Adipocyte (in vitro differentiated cells): ENCODE measurements at regions not wholly inside any gene's neighbourhood (a gene's known extent, or its start where the extent isn't known, plus 50 kb on each side); places are given as distances from the start of the nearest gene placed in this dataset.
"Not testable (repeated sequence)": the region's sequence is repeated elsewhere in the genome, so short reads cannot be mapped to it uniquely, and the experiment has no call there.

Experiments
- DNase-seq: peaks from one replicate; pipeline ENCODE4 v3.0.0-alpha.2; 2015; ENCODE audit warnings: low read depth
- H3K27me3 ChIP-seq: replicated peaks from 2 replicates; pipeline ENCODE4 v1.7.0; 2013; ENCODE audit warnings: mild to moderate bottlenecking, low read length, moderate library complexity; ENCODE audit not compliant: control insufficient read depth, insufficient read depth
- H3K36me3 ChIP-seq: 2 replicates; pipeline ENCODE4 v1.7.0; 2013; ENCODE audit warnings: low read length, mild to moderate bottlenecking, moderate library complexity; ENCODE audit not compliant: control insufficient read depth, insufficient read depth, severe bottlenecking
- H3K4me1 ChIP-seq: 2 replicates; pipeline ENCODE4 v1.7.0; 2013; ENCODE audit warnings: mild to moderate bottlenecking, low read length, moderate library complexity; ENCODE audit not compliant: control insufficient read depth, insufficient read depth
- H3K4me3 ChIP-seq: 2 replicates; pipeline ENCODE4 v1.7.0; 2013; ENCODE audit warnings: mild to moderate bottlenecking, low read length, moderate library complexity
- H3K9ac ChIP-seq: 2 replicates; pipeline ENCODE4 v1.7.0; 2013; ENCODE audit warnings: mild to moderate bottlenecking, low read length, moderate library complexity
- H3K9me3 ChIP-seq: 2 replicates; pipeline ENCODE4 v1.7.0; 2013; ENCODE audit warnings: mild to moderate bottlenecking, low read length, moderate library complexity; ENCODE audit not compliant: control insufficient read depth

DNA sequence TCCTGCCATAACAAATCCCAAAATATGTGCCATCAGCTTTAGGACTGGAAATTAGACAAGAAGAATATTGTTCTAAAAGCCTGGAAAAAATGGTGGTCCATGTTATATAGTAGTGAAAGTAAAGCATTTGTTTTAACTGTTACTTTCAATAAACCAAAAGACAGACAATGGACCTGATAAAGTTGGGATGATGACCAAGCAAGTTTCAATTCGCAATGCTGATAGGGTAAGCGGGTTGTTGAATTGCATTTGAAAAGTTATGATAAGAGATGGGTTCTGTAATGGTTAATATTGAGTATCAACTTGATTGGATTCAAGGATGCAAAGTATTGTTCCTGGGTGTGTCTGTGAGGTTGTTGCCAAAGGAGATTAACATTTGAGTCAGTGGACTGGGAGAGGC lies 131.9 kb upstream of the ZC3H12C start:
- peaks cover 13% of the 10 kb centered on the region for H3K4me1 ChIP-seq
- no peaks in the 10 kb centered on the region for H3K27me3 ChIP-seq
- H3K9me3 ChIP-seq, result no peaks in the 10 kb centered on the region
- no peak overlapping the region for H3K4me3 ChIP-seq
- no peak overlapping the region for H3K9ac ChIP-seq
- no peaks in the 10 kb centered on the region for H3K36me3 ChIP-seq
- no peak for DNase-seq

DNA sequence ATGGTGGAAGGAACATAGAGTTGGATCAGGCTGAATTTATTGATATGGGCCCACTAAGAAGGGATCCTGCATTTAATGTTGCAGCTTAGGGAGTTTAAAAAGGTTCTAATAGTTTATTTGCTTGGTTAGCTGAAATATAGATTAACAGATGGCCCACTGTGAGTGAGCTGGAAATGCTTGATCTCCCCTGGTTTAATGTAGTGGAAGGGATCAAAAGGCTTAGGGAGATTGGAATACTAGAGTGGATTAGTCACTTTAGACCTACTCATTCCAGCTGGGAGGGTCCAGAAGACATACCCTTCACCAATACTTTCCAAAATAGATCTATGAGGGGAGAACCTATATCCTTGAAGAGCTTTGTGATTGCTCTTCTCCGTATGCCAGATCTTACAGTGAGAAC lies 130.1 kb upstream of the ZC3H12C start:
- Histone ChIP-seq H3K9ac (no peak overlapping the region), H3K4me3 (no peak overlapping the region), H3K27me3 (no peaks in the 10 kb centered on the region), H3K9me3 (no peaks in the 10 kb centered on the region), H3K36me3 (no peaks in the 10 kb centered on the region), H3K4me1 (peaks cover 13% of the 10 kb centered on the region)
- no peak for DNase-seq

DNA sequence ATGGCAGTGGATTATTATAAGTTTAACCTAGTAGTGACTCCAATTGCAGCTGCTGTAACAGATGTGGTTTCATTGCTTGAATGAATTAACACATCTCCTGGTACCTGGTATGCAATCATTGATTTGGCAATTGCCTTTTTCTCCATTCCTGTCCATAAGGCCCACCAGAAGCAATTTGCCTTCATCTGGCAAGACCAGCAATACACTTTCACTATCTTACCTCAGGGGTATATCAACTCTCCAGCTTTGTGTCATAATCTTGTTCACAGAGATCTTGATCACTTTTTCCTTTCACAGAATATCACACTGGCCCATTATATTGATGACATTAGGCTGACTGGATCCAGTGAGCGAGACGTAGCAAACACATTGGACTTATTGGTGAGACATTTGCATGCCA lies 128.7 kb upstream of the ZC3H12C start:
- no peak for DNase-seq
- Histone ChIP-seq H3K9ac (no peak overlapping the region), H3K4me3 (no peak overlapping the region), H3K9me3 (no peaks in the 10 kb centered on the region), H3K4me1 (peaks cover 13% of the 10 kb centered on the region), H3K27me3 (no peaks in the 10 kb centered on the region), H3K36me3 (no peaks in the 10 kb centered on the region)

DNA sequence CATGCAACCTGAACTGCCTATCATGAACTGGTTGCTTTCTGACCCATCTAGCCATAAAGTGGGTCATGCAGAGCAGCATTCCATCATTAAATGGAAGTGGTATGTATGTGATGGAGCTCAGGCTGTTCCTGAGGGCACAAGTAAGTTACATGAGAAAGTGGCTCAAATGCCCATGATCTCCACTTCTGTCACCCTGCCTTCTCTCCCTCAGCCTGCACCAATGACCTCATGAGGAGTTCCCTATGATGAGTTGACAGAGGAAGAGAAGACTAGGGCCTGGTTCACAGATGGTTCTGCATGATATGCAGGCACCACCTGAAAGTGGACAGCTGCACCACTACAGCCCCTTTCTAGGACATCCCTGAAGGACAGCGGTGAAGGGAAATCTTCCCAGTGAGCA lies 127.7 kb upstream of the ZC3H12C start:
- H3K4me3 ChIP-seq, DNase-seq, H3K27me3 ChIP-seq, H3K9ac ChIP-seq, H3K4me1 ChIP-seq, H3K9me3 ChIP-seq, H3K36me3 ChIP-seq: not testable (repeated sequence)

DNA sequence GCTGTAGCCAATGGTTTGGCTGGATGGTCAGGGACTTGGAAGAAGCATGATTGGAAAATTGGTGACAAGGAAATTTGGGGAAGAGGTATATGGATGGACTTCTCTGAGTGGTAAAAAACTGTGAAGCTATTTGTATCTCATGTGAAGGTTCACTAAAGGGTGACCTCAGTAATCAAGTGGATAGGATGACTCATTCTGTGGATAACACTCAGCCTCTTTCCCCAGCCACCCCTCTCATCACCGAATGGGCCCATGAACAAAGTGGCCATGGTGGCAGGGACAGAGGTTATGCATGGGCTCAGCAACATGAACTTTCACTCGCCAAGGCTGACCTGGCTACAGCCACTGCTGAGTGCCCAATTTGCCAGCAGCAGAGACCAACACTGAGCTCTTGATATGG lies 127.3 kb upstream of the ZC3H12C start:
- H3K36me3 ChIP-seq, H3K4me1 ChIP-seq, H3K4me3 ChIP-seq, H3K9ac ChIP-seq, H3K9me3 ChIP-seq, DNase-seq, H3K27me3 ChIP-seq: not testable (repeated sequence)

DNA sequence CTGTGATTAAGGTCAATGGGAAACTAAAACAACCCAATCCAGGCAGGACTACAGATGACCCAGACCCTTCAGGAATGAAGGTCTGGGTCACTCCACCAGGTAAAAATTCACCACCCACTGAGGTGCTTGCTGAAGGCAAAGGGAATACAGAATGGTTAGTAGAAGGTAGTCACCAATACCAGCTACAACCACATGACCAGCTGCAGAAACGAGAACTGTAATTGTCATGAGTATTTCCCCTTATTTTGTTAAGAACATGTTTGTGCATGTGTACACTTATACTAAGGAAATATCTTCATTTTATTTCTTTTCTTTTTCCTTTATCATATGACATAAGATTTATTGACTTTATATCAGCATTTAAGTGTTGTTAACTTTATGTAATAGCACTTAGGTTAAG lies 126.1 kb upstream of the ZC3H12C start:
- not testable (repeated sequence) for H3K9me3 ChIP-seq, H3K9ac ChIP-seq, H3K4me1 ChIP-seq, H3K36me3 ChIP-seq, H3K4me3 ChIP-seq, DNase-seq, H3K27me3 ChIP-seq

DNA sequence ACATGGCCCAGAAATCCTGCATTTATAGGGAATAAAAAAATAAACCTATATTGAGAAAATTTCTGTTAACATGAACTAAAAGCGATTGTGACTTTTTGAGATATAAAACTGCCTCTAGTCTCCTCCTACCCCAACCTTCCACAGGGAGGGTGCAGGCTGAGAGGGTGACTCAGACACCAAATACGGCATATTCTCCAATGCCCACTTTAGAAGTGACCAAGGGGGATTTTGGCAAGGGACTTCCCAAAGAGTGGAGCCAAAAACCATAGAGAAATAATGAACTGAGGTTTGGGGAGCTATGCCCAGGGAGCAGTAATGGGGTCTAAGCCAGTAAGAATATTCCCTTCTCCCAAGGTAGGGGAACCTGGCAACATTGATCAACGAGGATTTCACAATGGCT lies 124.9 kb upstream of the ZC3H12C start:
- H3K9me3 ChIP-seq, result no peaks in the 10 kb centered on the region
- no peak overlapping the region for H3K9ac ChIP-seq

DNA sequence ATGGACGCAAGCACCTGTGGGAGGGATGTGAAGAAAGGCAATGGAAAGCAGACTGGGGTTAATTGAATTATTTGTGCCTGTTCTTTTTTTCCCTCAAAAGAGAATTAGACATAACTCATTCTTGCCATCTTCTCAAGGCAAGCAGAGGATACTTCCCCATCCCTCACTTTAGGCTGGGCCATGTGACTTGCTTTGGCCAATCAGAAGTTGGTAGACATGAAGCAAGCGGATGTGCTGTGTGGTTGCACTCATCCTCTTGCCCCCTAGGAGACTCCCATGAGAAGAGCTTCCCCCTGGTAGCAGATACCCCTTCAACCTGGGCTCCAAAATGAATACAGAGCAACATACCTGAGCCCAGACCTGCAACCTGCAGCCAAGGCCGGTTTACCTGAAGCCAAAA lies 124.4 kb upstream of the ZC3H12C start:
- Histone ChIP-seq H3K4me1 (peaks cover 7% of the 10 kb centered on the region), H3K9me3 (no peaks in the 10 kb centered on the region), H3K9ac (no peak overlapping the region), H3K27me3 (no peaks in the 10 kb centered on the region), H3K36me3 (no peaks in the 10 kb centered on the region), H3K4me3 (no peak overlapping the region)
- no peak for DNase-seq

More for the DNA sequence above, 124.9 kb upstream of the ZC3H12C start:
- Histone ChIP-seq H3K36me3 (no peaks in the 10 kb centered on the region), H3K4me1 (peaks cover 7% of the 10 kb centered on the region), H3K4me3 (no peak overlapping the region), H3K27me3 (no peaks in the 10 kb centered on the region)
- DNase-seq, result no peak

DNA sequence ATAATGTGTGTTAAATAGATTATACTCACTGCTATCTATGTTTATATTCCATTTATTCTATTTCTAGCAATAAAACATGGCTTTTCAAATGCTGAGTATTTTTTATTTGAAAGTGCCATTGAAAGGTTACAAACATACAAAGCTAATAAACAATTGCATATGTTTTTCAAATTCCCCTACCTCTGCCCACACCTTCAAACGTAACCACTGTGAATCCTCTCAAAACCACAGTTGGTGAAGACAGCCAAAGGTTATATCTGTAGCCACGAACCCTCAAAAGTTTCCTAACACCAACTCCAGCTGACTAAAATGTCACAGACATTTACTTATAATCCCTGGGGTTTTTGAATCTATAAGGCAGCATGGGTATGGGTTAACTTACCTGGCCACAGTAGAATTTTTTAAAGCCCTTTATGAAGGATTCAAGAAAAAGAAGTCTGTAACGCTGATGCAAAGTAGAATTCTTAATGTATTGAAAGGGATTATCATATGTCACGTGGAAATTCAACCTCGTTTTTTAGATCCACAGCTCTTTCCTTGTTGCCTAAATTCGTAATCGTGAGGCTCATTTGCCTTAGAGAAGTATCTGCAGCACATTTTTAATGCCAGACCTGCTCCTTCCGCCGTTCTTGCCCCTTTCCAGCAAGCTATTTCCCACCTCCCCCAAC lies 122.5 kb upstream of the ZC3H12C start:
- Histone ChIP-seq H3K9me3 (no peaks in the 10 kb centered on the region), H3K4me3 (no peak overlapping the region), H3K9ac (no peak overlapping the region), H3K36me3 (no peaks in the 10 kb centered on the region), H3K4me1 (peaks cover 7% of the 10 kb centered on the region), H3K27me3 (no peaks in the 10 kb centered on the region)
- DNase-seq, result no peak

DNA sequence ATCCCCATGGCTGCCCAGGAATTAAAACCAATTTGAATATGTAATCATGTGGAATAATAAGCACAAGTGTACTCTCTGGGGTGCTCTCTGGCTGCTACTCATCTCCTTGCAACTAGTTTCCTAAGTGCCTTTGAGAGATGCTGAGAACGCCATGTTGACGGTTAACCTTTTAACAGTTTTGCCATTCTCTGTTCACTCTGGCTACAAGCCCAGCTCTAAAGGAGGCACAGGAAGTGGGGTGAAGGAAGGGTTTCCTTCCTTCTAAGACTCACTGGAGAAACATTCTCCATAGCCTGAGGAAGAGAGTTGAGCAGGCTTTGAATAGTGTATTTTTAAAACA lies 122.0 kb upstream of the ZC3H12C start:
- no peak overlapping the region for H3K9ac ChIP-seq
- no peak overlapping the region for H3K4me3 ChIP-seq
- peaks cover 7% of the 10 kb centered on the region for H3K4me1 ChIP-seq
- no peaks in the 10 kb centered on the region for H3K27me3 ChIP-seq
- H3K9me3 ChIP-seq, result no peaks in the 10 kb centered on the region
- DNase-seq, result peak; percentile 43
- no peaks in the 10 kb centered on the region for H3K36me3 ChIP-seq

DNA sequence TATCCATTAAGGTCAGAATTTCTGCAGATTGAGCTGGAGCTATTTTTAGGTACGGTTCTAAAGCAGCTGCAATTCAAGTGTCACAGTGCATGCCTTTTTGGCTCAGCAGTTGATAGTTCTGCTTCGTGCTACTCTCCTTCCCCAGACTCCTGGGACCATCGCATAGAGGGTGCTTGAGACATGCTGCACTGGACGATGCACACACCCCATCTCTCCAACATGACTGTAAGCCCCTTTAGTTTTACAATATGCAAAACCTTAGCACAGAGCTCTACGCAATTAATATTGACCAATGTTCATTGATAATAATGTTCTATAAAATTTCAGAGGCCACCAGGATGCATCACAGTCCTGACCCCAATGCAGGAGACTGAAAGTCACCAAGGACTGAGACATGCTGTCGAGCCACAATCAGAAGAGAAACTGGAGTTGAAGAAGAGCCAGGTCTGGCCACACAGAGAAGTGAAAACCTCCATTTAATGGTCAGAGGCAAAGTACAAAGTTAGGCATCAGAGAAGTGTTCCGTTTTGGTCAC lies 120.9 kb upstream of the ZC3H12C start:
- Histone ChIP-seq H3K4me3 (no peak overlapping the region), H3K9ac (no peak overlapping the region), H3K27me3 (no peaks in the 10 kb centered on the region), H3K9me3 (no peaks in the 10 kb centered on the region), H3K36me3 (no peaks in the 10 kb centered on the region), H3K4me1 (peaks cover 7% of the 10 kb centered on the region)
- no peak for DNase-seq

DNA sequence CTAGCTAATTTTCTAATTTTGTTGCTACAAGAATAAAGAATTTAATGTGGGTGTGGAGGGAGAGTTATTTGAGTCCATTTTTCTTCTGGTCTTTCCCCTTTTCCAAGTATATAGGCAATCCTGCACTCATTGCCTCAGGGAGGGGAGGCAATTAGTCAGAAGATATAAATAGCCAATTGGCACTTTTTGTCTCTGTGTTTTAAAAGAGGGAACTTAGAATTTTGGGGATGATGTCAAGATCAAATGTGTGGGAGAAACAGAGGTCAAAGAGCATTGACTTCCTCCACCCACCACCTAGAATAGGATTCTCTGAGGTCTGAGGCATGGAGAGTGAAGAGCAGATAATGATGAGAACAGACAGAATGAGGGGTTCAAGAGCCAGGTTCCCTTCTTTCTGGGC lies 120.3 kb upstream of the ZC3H12C start:
- no peak for DNase-seq
- no peaks in the 10 kb centered on the region for H3K36me3 ChIP-seq
- H3K9ac ChIP-seq, result no peak overlapping the region
- no peaks in the 10 kb centered on the region for H3K9me3 ChIP-seq
- peaks cover 7% of the 10 kb centered on the region for H3K4me1 ChIP-seq
- H3K27me3 ChIP-seq, result no peaks in the 10 kb centered on the region
- H3K4me3 ChIP-seq, result no peak overlapping the region
